ENCODE measurements at regions not wholly inside any gene's neighbourhood (a gene's known extent, or its start where the extent isn't known, plus 50 kb on each side); places are given as distances from the start of the nearest gene placed in this dataset.

- TF ChIP-seq CTCF (IDR thresholded peaks at IDR 0.05; ENCODE audit: low read depth, low read length): no peak
- Histone ChIP-seq H3K27ac (no peak overlapping the region), H3K27me3 (ENCODE audit: insufficient read depth, low read depth, severe bottlenecking) (no peaks in the 10 kb centered on the region), H3K36me3 (no peaks in the 10 kb centered on the region), H3K9me3 (ENCODE audit: severe bottlenecking) (no peaks in the 10 kb centered on the region), H3K4me3 (ENCODE audit: low read depth, low read length) (no peak overlapping the region)
- no peak for DNase-seq
Observed at GRCh38 chr4:127249066-127249766, 383.5 kb upstream of the INTU start.

- Histone ChIP-seq H3K4me3 (ENCODE audit: low read depth, low read length) (no peak overlapping the region), H3K36me3 (no peaks in the 10 kb centered on the region), H3K27ac (no peak overlapping the region), H3K27me3 (ENCODE audit: insufficient read depth, low read depth, severe bottlenecking) (no peaks in the 10 kb centered on the region), H3K9me3 (ENCODE audit: severe bottlenecking) (no peaks in the 10 kb centered on the region)
- TF ChIP-seq CTCF (IDR thresholded peaks at IDR 0.05; ENCODE audit: low read depth, low read length): no peak
- no peak for DNase-seq
Observed at GRCh38 chr4:127249767-127250108, 383.0 kb upstream of the INTU start.

GRCh38 chr4:127250577-127250976 is 382.2 kb upstream of the INTU start:
- H3K36me3 ChIP-seq: no peaks in the 10 kb centered on the region
- H3K27ac ChIP-seq: no peak overlapping the region
- no peaks in the 10 kb centered on the region for H3K27me3 ChIP-seq (ENCODE audit: insufficient read depth, low read depth, severe bottlenecking)
- DNase-seq: no peak
- H3K9me3 ChIP-seq (ENCODE audit: severe bottlenecking): no peaks in the 10 kb centered on the region
- no peak for TF ChIP-seq CTCF (IDR thresholded peaks at IDR 0.05; ENCODE audit: low read depth, low read length)
- H3K4me3 ChIP-seq (ENCODE audit: low read depth, low read length): no peak overlapping the region

- DNase-seq: no peak
- H3K27ac ChIP-seq: no peak overlapping the region
- no peaks in the 10 kb centered on the region for H3K9me3 ChIP-seq (ENCODE audit: severe bottlenecking)
- H3K36me3 ChIP-seq: no peaks in the 10 kb centered on the region
- no peak for TF ChIP-seq CTCF (IDR thresholded peaks at IDR 0.05; ENCODE audit: low read depth, low read length)
- no peaks in the 10 kb centered on the region for H3K27me3 ChIP-seq (ENCODE audit: insufficient read depth, low read depth, severe bottlenecking)
- no peak overlapping the region for H3K4me3 ChIP-seq (ENCODE audit: low read depth, low read length)
Observed at GRCh38 chr4:127251423-127251822, 381.3 kb upstream of the INTU start.

- TF ChIP-seq CTCF (IDR thresholded peaks at IDR 0.05; ENCODE audit: low read depth, low read length): no peak
- Histone ChIP-seq H3K27ac (no peak overlapping the region), H3K27me3 (ENCODE audit: insufficient read depth, low read depth, severe bottlenecking) (no peaks in the 10 kb centered on the region), H3K9me3 (ENCODE audit: severe bottlenecking) (no peaks in the 10 kb centered on the region), H3K36me3 (no peaks in the 10 kb centered on the region), H3K4me3 (ENCODE audit: low read depth, low read length) (no peak overlapping the region)
- no peak for DNase-seq
Observed at GRCh38 chr4:127256500-127256899, 376.3 kb upstream of the INTU start.

- H3K36me3 ChIP-seq: no peaks in the 10 kb centered on the region
- no peak for TF ChIP-seq CTCF (IDR thresholded peaks at IDR 0.05; ENCODE audit: low read depth, low read length)
- H3K4me3 ChIP-seq (ENCODE audit: low read depth, low read length): no peak overlapping the region
- no peak for DNase-seq
- no peaks in the 10 kb centered on the region for H3K9me3 ChIP-seq (ENCODE audit: severe bottlenecking)
- H3K27ac ChIP-seq: no peak overlapping the region
- H3K27me3 ChIP-seq (ENCODE audit: insufficient read depth, low read depth, severe bottlenecking): no peaks in the 10 kb centered on the region
Observed at GRCh38 chr4:127261476-127261875, 371.3 kb upstream of the INTU start.
